CD4-positive, alpha-beta T cell (primary cell): ENCODE measurements at regions not wholly inside any gene's neighbourhood (a gene's known extent, or its start where the extent isn't known, plus 50 kb on each side); places are given as distances from the start of the nearest gene placed in this dataset.

ENCODE experiments used
- ATAC-seq: fragments of 200-7000 bp; cut with Tn5 transposase; one replicate; pipeline ENCODE4 v1.10.0; 2022; ENCODE audit warnings: mild to moderate bottlenecking; ENCODE audit not compliant: poor library complexity
- CTCF ChIA-PET: fragments of 350-600 bp; sonication (Branson Sonifier 250); formaldehyde crosslinking; loops from one replicate; lab custom pipeline; 2021; ENCODE audit warnings: antibody characterized with exemption, inconsistent platforms; lab: Charles Lee
- POLR2A ChIA-PET: fragments of 350-600 bp; sonication (Branson Sonifier 250); formaldehyde crosslinking; loops from one replicate; lab custom pipeline; 2021; ENCODE audit warnings: antibody characterized with exemption, inconsistent platforms; lab: Charles Lee
- DNase-seq, 14 experiments: peaks; one replicate each; pipeline ENCODE4 v3.0.0-alpha.2; 2013 to 2020; ENCODE audit warnings: mixed read lengths in 2 of 14
- H3K27ac ChIP-seq, 2 donors: one replicate each; pipeline versions ENCODE4 v1.5.1 to v1.7.0; 2013; ENCODE audit warnings: low read length in 2 of 2, low read depth in 1 of 2, mild to moderate bottlenecking in 1 of 2
- H3K27me3 ChIP-seq, 2 experiments: 1 replicate in 1 of 2; 2 replicates in 1 of 2; pipeline versions ENCODE4 v1.6.1 to v1.7.0; 2013; ENCODE audit warnings: low read length in 2 of 2, control low read depth in 1 of 2, mild to moderate bottlenecking in 1 of 2, moderate library complexity in 1 of 2; ENCODE audit not compliant: insufficient read depth in 2 of 2, control insufficient read depth in 1 of 2
- H3K36me3 ChIP-seq: one replicate; pipeline ENCODE4 v1.6.1; 2013; ENCODE audit warnings: low read length, control low read depth; ENCODE audit not compliant: insufficient read depth
- H3K4me1 ChIP-seq: one replicate; pipeline ENCODE4 v1.6.1; 2013; ENCODE audit warnings: low read length, control low read depth; ENCODE audit not compliant: insufficient read depth
- H3K4me3 ChIP-seq: one replicate; pipeline ENCODE4 v1.5.1; 2013; ENCODE audit warnings: mild to moderate bottlenecking, low read length, moderate library complexity
- H3K9me3 ChIP-seq, 2 experiments: 1 replicate in 1 of 2; 2 replicates in 1 of 2; pipeline versions ENCODE4 v1.6.1 to v1.7.0; 2013; ENCODE audit warnings: low read length in 2 of 2, mild to moderate bottlenecking in 2 of 2, control low read depth in 1 of 2, moderate library complexity in 1 of 2; ENCODE audit not compliant: control insufficient read depth in 1 of 2, insufficient read depth in 1 of 2
- H3K27ac Mint-ChIP-seq: one replicate; pipeline ENCODE4 v1.8.0; 2020; ENCODE audit warnings: mixed read lengths
- H3K27me3 Mint-ChIP-seq: one replicate; pipeline ENCODE4 v1.8.0; 2021; ENCODE audit warnings: mixed read lengths
- H3K36me3 Mint-ChIP-seq: one replicate; pipeline ENCODE4 v1.8.0; 2021; ENCODE audit warnings: low read depth, mixed read lengths
- H3K4me1 Mint-ChIP-seq: one replicate; pipeline ENCODE4 v1.8.0; 2021; ENCODE audit warnings: low read depth, mixed read lengths
- H3K4me3 Mint-ChIP-seq: one replicate; pipeline ENCODE4 v1.8.0; 2020; ENCODE audit warnings: mild to moderate bottlenecking, mixed read lengths
- H3K9me3 Mint-ChIP-seq: one replicate; pipeline ENCODE4 v1.8.0; 2020; ENCODE audit warnings: mixed read lengths
- CTCF ChIP-seq: fragments of 200-600 bp; IDR thresholded peaks from one replicate; pipeline ENCODE4 v1.8.0; 2022; ENCODE audit warnings: antibody characterized with exemption, mild to moderate bottlenecking
- intact Hi-C, 2 experiments: fragments of 100-400 bp; cut with DNase I in 1 of 2; cut with micrococcal nuclease in 1 of 2; formaldehyde crosslinking; loops; one replicate each; pipeline versions ENCODE4 v1.15.1 to v1.9.0; 2023 to 2025; cut with DNase I, micrococcal nuclease

- Mint-ChIP-seq H3K36me3 (no peaks in the 10 kb centered on the region), H3K4me3 (no peak overlapping the region), H3K27me3 (no peaks in the 10 kb centered on the region), H3K4me1 (no peaks in the 10 kb centered on the region), H3K9me3 (peaks cover 13% of the 10 kb centered on the region), H3K27ac (no peak overlapping the region)
- Histone ChIP-seq H3K9me3 (peaks cover 8 to 9% of the 10 kb centered on the region in 2 experiments), H3K27ac (no peak overlapping the region), H3K4me1 (no peaks in the 10 kb centered on the region), H3K36me3 (no peaks in the 10 kb centered on the region), H3K4me3 (no peak overlapping the region), H3K27me3 (no peaks in the 10 kb centered on the region)
- ATAC-seq (no peak), DNase-seq (no peak)
- intact Hi-C loops, result no loop called here
- POLR2A ChIA-PET, result no interaction called here
- no peak for TF ChIP-seq CTCF
- CTCF ChIA-PET, result no interaction called here
These were observed 976.3 kb downstream of the DSC3 start for GRCh38 chr18:30066288-30066687.

DNA sequence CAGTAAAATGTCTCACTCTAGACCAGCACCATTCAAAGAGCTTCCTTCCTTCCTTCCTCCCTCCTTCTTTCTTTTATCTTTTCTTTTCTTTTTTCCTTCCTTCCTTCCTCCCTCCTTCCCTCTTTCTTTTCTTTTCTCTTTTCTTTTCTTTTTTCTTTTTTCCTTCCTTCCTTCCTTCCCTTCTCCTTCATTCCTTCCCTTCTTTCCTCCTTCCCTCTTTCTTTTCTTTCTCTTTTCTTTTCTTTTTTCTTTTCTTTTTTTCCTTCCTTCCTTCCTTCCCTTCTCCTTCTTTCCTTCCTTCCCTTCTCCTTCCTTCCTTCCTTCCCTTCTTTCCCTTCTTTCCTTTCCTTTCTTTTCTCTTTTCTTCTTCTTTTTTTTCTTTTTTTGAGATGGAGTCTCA, 985.1 kb downstream of the DSC3 start:
- Histone ChIP-seq H3K4me1 (no peaks in the 10 kb centered on the region), H3K9me3 (peaks cover 0 to 12% of the 10 kb centered on the region in 2 experiments), H3K4me3 (no peak overlapping the region), H3K36me3 (no peaks in the 10 kb centered on the region), H3K27ac (no peak overlapping the region), H3K27me3 (no peaks in the 10 kb centered on the region)
- Mint-ChIP-seq H3K4me1 (no peaks in the 10 kb centered on the region), H3K9me3 (peaks cover 10% of the 10 kb centered on the region), H3K27ac (no peak overlapping the region), H3K27me3 (no peaks in the 10 kb centered on the region), H3K4me3 (no peak overlapping the region), H3K36me3 (no peaks in the 10 kb centered on the region)
- ChIA-PET POLR2A (no interaction called here), CTCF (no interaction called here)
- no peak for DNase-seq
- intact Hi-C loops, result no loop called here
- no peak for ATAC-seq
- no peak for TF ChIP-seq CTCF

- H3K4me3 Mint-ChIP-seq, result no peak overlapping the region
- H3K9me3 Mint-ChIP-seq, result peaks cover 9% of the 10 kb centered on the region
- Histone ChIP-seq H3K4me3 (no peak overlapping the region), H3K36me3 (no peaks in the 10 kb centered on the region), H3K4me1 (no peaks in the 10 kb centered on the region), H3K27me3 (no peaks in the 10 kb centered on the region), H3K27ac (no peak overlapping the region), H3K9me3 (peaks cover 0 to 12% of the 10 kb centered on the region in 2 experiments)
- no peak for TF ChIP-seq CTCF
- CTCF ChIA-PET, result no interaction called here
- intact Hi-C loops, result no loop called here
- DNase-seq (no peak), ATAC-seq (no peak)
- POLR2A ChIA-PET, result no interaction called here
- H3K36me3 Mint-ChIP-seq, result no peaks in the 10 kb centered on the region
- H3K27me3 Mint-ChIP-seq, result no peaks in the 10 kb centered on the region
- H3K4me1 Mint-ChIP-seq, result no peaks in the 10 kb centered on the region
- no peak overlapping the region for H3K27ac Mint-ChIP-seq
These were observed 986.0 kb downstream of the DSC3 start for GRCh38 chr18:30056528-30056927.
